Activated naive CD8-positive, alpha-beta T cell treated with anti-CD3 and anti-CD28 coated beads for 36 hours (primary cell): ENCODE measurements at regions not wholly inside any gene's neighbourhood (a gene's known extent, or its start where the extent isn't known, plus 50 kb on each side); places are given as distances from the start of the nearest gene placed in this dataset.

Experiments
- DNase-seq: peaks from one replicate; pipeline ENCODE4 v3.0.0; 2021
- H3K27ac Mint-ChIP-seq: one replicate; pipeline ENCODE4 v1.8.0; 2022; ENCODE audit warnings: mild to moderate bottlenecking, moderate library complexity, mixed read lengths
- H3K27me3 Mint-ChIP-seq: one replicate; pipeline ENCODE4 v1.8.0; 2022; ENCODE audit warnings: mild to moderate bottlenecking, mixed read lengths
- H3K36me3 Mint-ChIP-seq: one replicate; pipeline ENCODE4 v1.8.0; 2021; ENCODE audit warnings: mild to moderate bottlenecking, mixed read lengths
- H3K4me1 Mint-ChIP-seq: one replicate; pipeline ENCODE4 v1.8.0; 2021; ENCODE audit warnings: mixed read lengths
- H3K4me3 Mint-ChIP-seq: one replicate; pipeline ENCODE4 v1.8.0; 2022; ENCODE audit warnings: mild to moderate bottlenecking, moderate library complexity, mixed read lengths
- H3K9me3 Mint-ChIP-seq: one replicate; pipeline ENCODE4 v1.8.0; 2022; ENCODE audit warnings: mixed read lengths

GRCh38 chr10:90642650-90643049 lies 215.2 kb downstream of the HTR7 start:
- Mint-ChIP-seq H3K36me3 (no peaks in the 10 kb centered on the region), H3K4me3 (no peak overlapping the region), H3K9me3 (peaks cover 1% of the 10 kb centered on the region), H3K4me1 (no peaks in the 10 kb centered on the region), H3K27ac (no peak overlapping the region), H3K27me3 (peaks cover 4% of the 10 kb centered on the region)
- no peak for DNase-seq

DNA sequence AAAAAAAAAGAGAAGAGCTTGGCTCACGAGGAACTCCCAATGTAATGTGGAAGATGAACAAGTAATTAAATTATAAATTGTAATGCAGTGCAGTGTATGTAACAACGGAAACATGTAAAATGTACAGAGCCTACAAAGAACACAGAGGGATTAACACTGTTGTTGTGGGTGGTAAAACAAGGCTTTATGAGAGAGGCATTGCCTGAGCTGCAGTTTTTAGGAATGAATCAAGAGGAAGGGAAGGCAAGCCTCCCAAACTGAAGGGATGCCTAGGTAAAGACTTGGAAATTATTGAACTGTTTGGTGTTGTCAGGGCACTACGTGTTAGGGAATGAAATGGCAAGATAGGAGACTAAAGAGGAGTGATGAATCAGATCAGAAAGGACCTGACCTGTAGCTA lies 213.7 kb downstream of the HTR7 start:
- Mint-ChIP-seq H3K27me3 (peaks cover 4% of the 10 kb centered on the region), H3K36me3 (no peaks in the 10 kb centered on the region), H3K4me3 (no peak overlapping the region), H3K4me1 (no peaks in the 10 kb centered on the region), H3K9me3 (peaks cover 5% of the 10 kb centered on the region), H3K27ac (no peak overlapping the region)
- no peak for DNase-seq

GRCh38 chr10:90650858-90651257 lies 207.0 kb downstream of the HTR7 start:
- no peak overlapping the region for H3K27ac Mint-ChIP-seq

GRCh38 chr10:90652519-90652918 lies 205.3 kb downstream of the HTR7 start:
- Mint-ChIP-seq H3K27ac (no peak overlapping the region), H3K9me3 (peaks cover 8% of the 10 kb centered on the region), H3K4me3 (no peak overlapping the region), H3K36me3 (no peaks in the 10 kb centered on the region), H3K4me1 (no peaks in the 10 kb centered on the region), H3K27me3 (peaks cover 6% of the 10 kb centered on the region)
- no peak for DNase-seq

More at GRCh38 chr10:90650858-90651257, 207.0 kb downstream of the HTR7 start:
- H3K36me3 Mint-ChIP-seq: no peaks in the 10 kb centered on the region
- no peak overlapping the region for H3K4me3 Mint-ChIP-seq
- DNase-seq: no peak
- H3K9me3 Mint-ChIP-seq: peaks cover 10% of the 10 kb centered on the region
- H3K4me1 Mint-ChIP-seq: no peaks in the 10 kb centered on the region
- H3K27me3 Mint-ChIP-seq: peaks cover 6% of the 10 kb centered on the region

DNA sequence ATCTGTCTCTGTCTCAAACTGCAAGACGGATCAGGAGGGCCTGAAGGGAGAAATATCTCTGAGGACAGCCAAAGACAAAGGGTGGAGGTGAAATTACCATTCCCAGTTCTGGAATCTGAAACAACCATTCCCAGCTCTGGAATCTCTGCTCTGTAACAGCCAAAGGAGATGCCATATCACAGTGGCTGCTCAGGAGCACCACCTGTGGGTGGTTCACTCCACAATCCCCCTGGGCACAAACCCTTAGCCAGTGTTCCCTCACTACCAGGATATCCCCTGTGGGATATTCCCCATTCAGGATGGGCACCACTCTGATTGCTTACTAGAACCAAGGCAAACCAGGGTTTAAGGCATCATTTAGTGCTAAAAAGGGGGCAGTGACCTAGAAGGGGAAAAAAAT lies 199.0 kb downstream of the HTR7 start:
- H3K27ac Mint-ChIP-seq: no peak overlapping the region
- peaks cover 6% of the 10 kb centered on the region for H3K9me3 Mint-ChIP-seq
- peaks cover 3% of the 10 kb centered on the region for H3K27me3 Mint-ChIP-seq
- no peaks in the 10 kb centered on the region for H3K4me1 Mint-ChIP-seq
- no peak overlapping the region for H3K4me3 Mint-ChIP-seq
- no peak for DNase-seq
- no peaks in the 10 kb centered on the region for H3K36me3 Mint-ChIP-seq

DNA sequence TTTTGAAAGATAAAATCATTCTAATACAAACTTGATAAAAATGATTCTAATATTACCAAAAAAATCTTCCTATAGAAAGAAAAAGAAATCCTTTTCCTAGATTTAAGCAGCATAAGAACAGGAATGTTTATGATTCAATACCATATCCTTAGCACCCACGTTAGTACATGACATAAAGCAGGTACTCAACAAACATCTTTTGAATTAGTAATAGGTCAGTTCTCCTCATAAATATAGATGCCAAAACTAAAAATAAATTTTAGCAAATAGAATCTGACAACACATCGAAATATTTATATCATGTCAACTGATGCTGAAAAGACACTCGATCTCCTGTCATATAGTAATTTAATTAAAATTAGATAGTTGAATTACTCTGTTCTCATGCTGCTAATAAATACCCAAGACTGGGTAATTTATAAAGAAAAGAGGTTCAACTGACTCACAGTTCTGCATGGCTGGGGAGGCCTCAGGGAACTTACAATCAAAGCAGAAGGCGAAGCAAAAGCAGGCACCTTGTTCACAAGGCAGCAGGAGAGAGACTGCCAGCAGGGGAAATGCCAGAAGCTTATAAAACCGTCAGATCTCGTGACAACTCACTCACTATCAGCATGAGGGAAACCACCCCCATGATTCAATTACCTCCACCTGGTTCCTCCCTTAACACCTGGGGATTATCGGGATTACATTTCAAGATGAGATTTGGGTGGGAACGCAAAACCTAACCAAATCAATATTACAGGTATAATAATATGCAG lies 191.8 kb downstream of the HTR7 start:
- Mint-ChIP-seq H3K27me3 (peaks cover 5% of the 10 kb centered on the region), H3K4me3 (no peak overlapping the region), H3K4me1 (no peaks in the 10 kb centered on the region), H3K9me3 (no peaks in the 10 kb centered on the region), H3K27ac (no peak overlapping the region), H3K36me3 (no peaks in the 10 kb centered on the region)
- no peak for DNase-seq

- no peaks in the 10 kb centered on the region for H3K4me1 Mint-ChIP-seq
- no peak overlapping the region for H3K4me3 Mint-ChIP-seq
- H3K27me3 Mint-ChIP-seq: peaks cover 15% of the 10 kb centered on the region
- H3K36me3 Mint-ChIP-seq: no peaks in the 10 kb centered on the region
- no peak overlapping the region for H3K27ac Mint-ChIP-seq
- no peak for DNase-seq
- no peaks in the 10 kb centered on the region for H3K9me3 Mint-ChIP-seq
Measured at GRCh38 chr10:90674461-90674860, 183.4 kb downstream of the HTR7 start.

- DNase-seq: no peak
- H3K4me1 Mint-ChIP-seq: no peaks in the 10 kb centered on the region
- H3K9me3 Mint-ChIP-seq: no peaks in the 10 kb centered on the region
- no peaks in the 10 kb centered on the region for H3K36me3 Mint-ChIP-seq
- peaks cover 15% of the 10 kb centered on the region for H3K27me3 Mint-ChIP-seq
- no peak overlapping the region for H3K27ac Mint-ChIP-seq
- H3K4me3 Mint-ChIP-seq: no peak overlapping the region
Measured at GRCh38 chr10:90674928-90675327, 182.9 kb downstream of the HTR7 start.

DNA sequence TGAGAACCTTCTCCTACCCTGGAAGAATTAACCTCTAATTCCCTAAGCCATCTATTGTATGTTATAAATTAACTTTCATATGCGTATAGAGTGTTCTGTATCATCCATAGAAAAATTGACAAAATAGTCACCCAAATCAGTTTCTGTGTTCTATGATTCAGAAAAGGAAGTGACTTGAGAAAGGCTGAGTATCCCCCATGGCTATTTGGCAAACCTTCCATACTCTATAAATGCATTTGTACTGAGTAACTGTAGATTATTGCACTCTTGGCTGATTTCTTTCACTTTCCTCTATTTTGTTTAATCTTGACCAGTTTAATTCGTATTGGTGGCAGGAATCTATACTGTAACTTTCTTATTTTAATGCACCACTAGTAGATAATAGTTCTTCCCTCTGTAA lies 182.2 kb downstream of the HTR7 start:
- no peak for DNase-seq
- H3K4me3 Mint-ChIP-seq: no peak overlapping the region
- no peaks in the 10 kb centered on the region for H3K4me1 Mint-ChIP-seq
- H3K9me3 Mint-ChIP-seq: no peaks in the 10 kb centered on the region
- H3K36me3 Mint-ChIP-seq: no peaks in the 10 kb centered on the region
- H3K27ac Mint-ChIP-seq: no peak overlapping the region
- H3K27me3 Mint-ChIP-seq: peaks cover 11% of the 10 kb centered on the region
